ENCODE measurements at regions not wholly inside any gene's neighbourhood (a gene's known extent, or its start where the extent isn't known, plus 50 kb on each side); places are given as distances from the start of the nearest gene placed in this dataset.

DNA sequence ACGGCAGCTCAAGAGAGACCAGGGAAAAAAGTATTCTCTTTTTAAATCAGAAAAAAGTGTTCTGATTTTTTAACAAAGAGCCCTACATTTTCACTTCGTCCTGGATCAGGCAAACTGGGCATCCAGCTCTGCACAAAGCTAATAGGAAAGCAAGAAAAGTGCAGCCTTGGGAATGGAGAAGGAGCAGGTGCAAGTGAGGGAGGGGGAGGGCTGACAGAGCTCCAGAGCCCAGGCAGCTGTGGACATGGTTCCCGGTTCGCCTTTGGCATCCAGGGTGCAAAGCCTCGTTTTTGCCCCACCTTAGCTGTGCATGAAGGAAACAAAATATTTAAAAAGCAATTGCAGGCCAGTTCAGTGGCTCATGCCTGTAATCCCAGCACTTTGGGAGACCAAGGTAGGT is 82.2 kb downstream of the FAM124B start:
- no peak for DNase-seq (ENCODE audit: low read depth, low spot score)
- H3K4me2 ChIP-seq (ENCODE audit: insufficient read depth, low read length) = no peak overlapping the region
- H3K4me3 ChIP-seq (replicated peaks in 1 of 3; ENCODE audit: insufficient read depth in 1 of 3, low read depth in 1 of 3, low read length in 3 of 3) = no peak overlapping the region
- H3K36me3 ChIP-seq (ENCODE audit: control insufficient read depth in 2 of 2, extremely low read depth in 1 of 2, insufficient read depth in 2 of 2, low read length in 2 of 2) = no peaks in the 10 kb centered on the region
- ChIA-PET POLR2A (no interaction called here), CTCF (interaction anchor here (0.5 kb wide), 1 partner anchor 460 kb away, joined by 3 read pairs; no protein-coding TSS in a partner anchor)
- intact Hi-C loops (cut with micrococcal nuclease) = no loop called here
- peaks cover 3 to 10% of the 10 kb centered on the region in 2 experiments for H3K27me3 ChIP-seq (ENCODE audit: control insufficient read depth in 2 of 2, insufficient read depth in 2 of 2, low read length in 2 of 2)
- dilution Hi-C loops (cut with MboI; ENCODE audit: extremely low pct_ligation_motif_present, low sequenced_read_pairs) = no loop called here
- no peaks in the 10 kb centered on the region for H3K79me2 ChIP-seq (ENCODE audit: control insufficient read depth, insufficient read depth, low read length)
- no peak overlapping the region for H3K9ac ChIP-seq (replicated peaks; ENCODE audit: extremely low read depth, insufficient read depth, low read length)
- no peak overlapping the region for H3K27ac ChIP-seq (ENCODE audit: insufficient read depth, low read depth, low read length)
- no peaks in the 10 kb centered on the region for H3K9me3 ChIP-seq (replicated peaks; ENCODE audit: control insufficient read depth, insufficient read depth, low read length)
- no peaks in the 10 kb centered on the region for H3K9me1 ChIP-seq (replicated peaks; ENCODE audit: control insufficient read depth, extremely low read depth, insufficient read depth, low read length)
- H4K20me1 ChIP-seq (replicated peaks; ENCODE audit: control insufficient read depth, extremely low read depth, insufficient read depth, low read length) = no peaks in the 10 kb centered on the region
- no peaks in the 10 kb centered on the region for H3K4me1 ChIP-seq (ENCODE audit: control insufficient read depth, extremely low read depth, insufficient read depth, low read length)
- no TSS peak for BruUV-seq (replicated peaks)
- FAIRE-seq = no peak
- TF ChIP-seq, protein P1, sequence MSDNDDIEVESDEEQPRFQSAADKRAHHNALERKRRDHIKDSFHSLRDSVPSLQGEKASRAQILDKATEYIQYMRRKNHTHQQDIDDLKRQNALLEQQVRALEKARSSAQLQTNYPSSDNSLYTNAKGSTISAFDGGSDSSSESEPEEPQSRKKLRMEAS (IDR thresholded peaks at IDR 0.05; ENCODE audit: insufficient read depth, insufficient read length) = no peak
- TF ChIP-seq JUN (IDR thresholded peaks at IDR 0.05; ENCODE audit: borderline replicate concordance, insufficient read depth, insufficient read length, low read depth) (no peak), FOS (IDR thresholded peaks at IDR 0.05; ENCODE audit: borderline replicate concordance, insufficient read depth, low read length) (no peak), GATA2 (IDR thresholded peaks at IDR 0.05; ENCODE audit: insufficient read depth, insufficient read length, low read depth, low read length) (no peak), MYC (IDR thresholded peaks at IDR 0.05; ENCODE audit: low read depth, low read length) (no peak), POLR2A (IDR thresholded peaks at IDR 0.05; ENCODE audit: low read depth, low read length) (no peak), POLR2AphosphoS5 (IDR thresholded peaks at IDR 0.05; ENCODE audit: insufficient read depth, low read depth, low read length) (no peak), EZH2 (IDR thresholded peaks at IDR 0.05; ENCODE audit: borderline replicate concordance, low read depth, low read length, severe bottlenecking) (no peak)
- TF ChIP-seq, protein P2, sequence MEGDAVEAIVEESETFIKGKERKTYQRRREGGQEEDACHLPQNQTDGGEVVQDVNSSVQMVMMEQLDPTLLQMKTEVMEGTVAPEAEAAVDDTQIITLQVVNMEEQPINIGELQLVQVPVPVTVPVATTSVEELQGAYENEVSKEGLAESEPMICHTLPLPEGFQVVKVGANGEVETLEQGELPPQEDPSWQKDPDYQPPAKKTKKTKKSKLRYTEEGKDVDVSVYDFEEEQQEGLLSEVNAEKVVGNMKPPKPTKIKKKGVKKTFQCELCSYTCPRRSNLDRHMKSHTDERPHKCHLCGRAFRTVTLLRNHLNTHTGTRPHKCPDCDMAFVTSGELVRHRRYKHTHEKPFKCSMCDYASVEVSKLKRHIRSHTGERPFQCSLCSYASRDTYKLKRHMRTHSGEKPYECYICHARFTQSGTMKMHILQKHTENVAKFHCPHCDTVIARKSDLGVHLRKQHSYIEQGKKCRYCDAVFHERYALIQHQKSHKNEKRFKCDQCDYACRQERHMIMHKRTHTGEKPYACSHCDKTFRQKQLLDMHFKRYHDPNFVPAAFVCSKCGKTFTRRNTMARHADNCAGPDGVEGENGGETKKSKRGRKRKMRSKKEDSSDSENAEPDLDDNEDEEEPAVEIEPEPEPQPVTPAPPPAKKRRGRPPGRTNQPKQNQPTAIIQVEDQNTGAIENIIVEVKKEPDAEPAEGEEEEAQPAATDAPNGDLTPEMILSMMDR (IDR thresholded peaks at IDR 0.05; ENCODE audit: extremely low read depth in 1 of 2, insufficient read depth in 1 of 2, low read depth in 1 of 2, low read length in 2 of 2) = no peak
- H2AFZ ChIP-seq (ENCODE audit: low read depth, low read length) = no peak overlapping the region

All from endothelial cell of umbilical vein (primary cell).